ENCODE measurements at regions not wholly inside any gene's neighbourhood (a gene's known extent, or its start where the extent isn't known, plus 50 kb on each side); places are given as distances from the start of the nearest gene placed in this dataset.
"Not testable (repeated sequence)": the region's sequence is repeated elsewhere in the genome, so short reads cannot be mapped to it uniquely, and the experiment has no call there.

GRCh38 chr5:135739383-135739981 lies 95.0 kb upstream of the SLC25A48 start:
- FAIRE-seq, result peak; percentile 64
- no peaks in the 10 kb centered on the region for H3K27me3 ChIP-seq (ENCODE audit: control insufficient read depth, insufficient read depth, low read length)
- peak; percentile 77 for DNase-seq (ENCODE audit: low read depth)
- TF ChIP-seq CTCF (IDR thresholded peaks at IDR 0.05; ENCODE audit: insufficient read depth, low read length, severe bottlenecking), result no peak
- no peaks in the 10 kb centered on the region for H3K36me3 ChIP-seq (ENCODE audit: control insufficient read depth, insufficient read depth, low read length)
- no peak overlapping the region for H3K4me3 ChIP-seq (ENCODE audit: low read depth, low read length)

- no peak for DNase-seq (ENCODE audit: low read depth)
- TF ChIP-seq CTCF (IDR thresholded peaks at IDR 0.05; ENCODE audit: insufficient read depth, low read length, severe bottlenecking), result no peak
- Histone ChIP-seq H3K36me3 (ENCODE audit: control insufficient read depth, insufficient read depth, low read length) (no peaks in the 10 kb centered on the region), H3K27me3 (ENCODE audit: control insufficient read depth, insufficient read depth, low read length) (no peaks in the 10 kb centered on the region), H3K4me3 (ENCODE audit: low read depth, low read length) (no peak overlapping the region)
- no peak for FAIRE-seq
These were observed 95.9 kb upstream of the SLC25A48 start for GRCh38 chr5:135738564-135738875.

- no peak for TF ChIP-seq CTCF (IDR thresholded peaks at IDR 0.05; ENCODE audit: insufficient read depth, low read length, severe bottlenecking)
These were observed 96.5 kb upstream of the SLC25A48 start for GRCh38 chr5:135737701-135738563.

GRCh38 chr5:135736952-135737351 lies 97.5 kb upstream of the SLC25A48 start:
- FAIRE-seq; H3K4me3 ChIP-seq (ENCODE audit: low read depth, low read length); DNase-seq (ENCODE audit: low read depth); H3K27me3 ChIP-seq (ENCODE audit: control insufficient read depth, insufficient read depth, low read length); H3K36me3 ChIP-seq (ENCODE audit: control insufficient read depth, insufficient read depth, low read length): not testable (repeated sequence)

More at GRCh38 chr5:135737701-135738563, 96.5 kb upstream of the SLC25A48 start:
- no peaks in the 10 kb centered on the region for H3K36me3 ChIP-seq (ENCODE audit: control insufficient read depth, insufficient read depth, low read length)
- DNase-seq (ENCODE audit: low read depth), result no peak
- no peak overlapping the region for H3K4me3 ChIP-seq (ENCODE audit: low read depth, low read length)
- H3K27me3 ChIP-seq (ENCODE audit: control insufficient read depth, insufficient read depth, low read length), result no peaks in the 10 kb centered on the region
- FAIRE-seq, result no peak

- FAIRE-seq, result no peak
- DNase-seq (ENCODE audit: low read depth), result no peak
- no peaks in the 10 kb centered on the region for H3K27me3 ChIP-seq (ENCODE audit: control insufficient read depth, insufficient read depth, low read length)
- H3K4me3 ChIP-seq (ENCODE audit: low read depth, low read length), result no peak overlapping the region
- H3K36me3 ChIP-seq (ENCODE audit: control insufficient read depth, insufficient read depth, low read length), result no peaks in the 10 kb centered on the region
- TF ChIP-seq CTCF (IDR thresholded peaks at IDR 0.05; ENCODE audit: insufficient read depth, low read length, severe bottlenecking), result no peak
These were observed 98.6 kb upstream of the SLC25A48 start for GRCh38 chr5:135735831-135736230.

- not testable (repeated sequence) for DNase-seq (ENCODE audit: low read depth); H3K27me3 ChIP-seq (ENCODE audit: control insufficient read depth, insufficient read depth, low read length); H3K36me3 ChIP-seq (ENCODE audit: control insufficient read depth, insufficient read depth, low read length); FAIRE-seq; H3K4me3 ChIP-seq (ENCODE audit: low read depth, low read length)
These were observed 99.5 kb upstream of the SLC25A48 start for GRCh38 chr5:135734956-135735355.

GRCh38 chr5:135731034-135731433 lies 103.4 kb upstream of the SLC25A48 start:
- FAIRE-seq, result not testable (repeated sequence)

GRCh38 chr5:135730161-135730560 lies 104.3 kb upstream of the SLC25A48 start:
- not testable (repeated sequence) for DNase-seq (ENCODE audit: low read depth); FAIRE-seq; H3K27me3 ChIP-seq (ENCODE audit: control insufficient read depth, insufficient read depth, low read length); H3K4me3 ChIP-seq (ENCODE audit: low read depth, low read length); H3K36me3 ChIP-seq (ENCODE audit: control insufficient read depth, insufficient read depth, low read length)

More at GRCh38 chr5:135731034-135731433, 103.4 kb upstream of the SLC25A48 start:
- not testable (repeated sequence) for H3K27me3 ChIP-seq (ENCODE audit: control insufficient read depth, insufficient read depth, low read length); H3K4me3 ChIP-seq (ENCODE audit: low read depth, low read length); H3K36me3 ChIP-seq (ENCODE audit: control insufficient read depth, insufficient read depth, low read length); DNase-seq (ENCODE audit: low read depth)

All from bronchial epithelial cell (primary cell).